ENCODE measurements at regions not wholly inside any gene's neighbourhood (a gene's known extent, or its start where the extent isn't known, plus 50 kb on each side); places are given as distances from the start of the nearest gene placed in this dataset.

DNA sequence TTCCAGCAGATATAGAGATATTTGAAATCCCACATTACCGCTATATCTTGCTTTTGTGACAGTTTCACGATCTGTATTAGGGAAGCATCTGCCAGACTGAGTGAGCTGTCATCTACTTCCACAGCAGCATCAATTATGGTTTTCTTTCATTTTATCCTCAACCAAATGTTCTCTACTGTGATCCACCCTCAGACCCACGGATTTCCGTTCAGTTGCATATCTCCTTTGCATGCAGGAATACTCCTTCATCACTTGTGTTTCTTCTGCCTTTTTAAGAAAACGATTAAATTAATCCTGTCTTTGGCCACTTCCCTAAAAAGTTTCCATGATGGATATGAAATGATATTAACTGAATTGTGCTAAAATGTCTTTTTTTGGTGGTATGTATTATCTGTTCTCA lies 262.1 kb upstream of the ADGRB3 start:
- no peak for DNase-seq

DNA sequence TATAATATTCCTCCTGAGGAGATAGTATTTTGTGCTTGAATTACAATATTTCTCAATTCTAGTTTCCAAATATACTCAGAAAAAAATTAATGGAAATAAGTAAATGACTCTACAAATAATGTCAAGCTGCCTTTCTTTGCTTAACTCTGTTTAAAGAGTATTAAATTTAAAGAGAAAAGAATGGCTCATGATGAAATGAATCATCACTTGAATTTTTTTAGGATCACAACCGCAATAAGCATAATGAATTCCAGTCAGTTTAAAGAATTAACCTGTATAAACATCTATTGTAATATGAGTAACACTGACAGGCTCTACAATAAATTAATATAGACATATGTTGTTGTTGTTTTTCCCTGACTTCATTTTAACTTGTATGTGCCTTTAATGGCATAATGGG lies 266.2 kb upstream of the ADGRB3 start:
- DNase-seq: no peak

DNA sequence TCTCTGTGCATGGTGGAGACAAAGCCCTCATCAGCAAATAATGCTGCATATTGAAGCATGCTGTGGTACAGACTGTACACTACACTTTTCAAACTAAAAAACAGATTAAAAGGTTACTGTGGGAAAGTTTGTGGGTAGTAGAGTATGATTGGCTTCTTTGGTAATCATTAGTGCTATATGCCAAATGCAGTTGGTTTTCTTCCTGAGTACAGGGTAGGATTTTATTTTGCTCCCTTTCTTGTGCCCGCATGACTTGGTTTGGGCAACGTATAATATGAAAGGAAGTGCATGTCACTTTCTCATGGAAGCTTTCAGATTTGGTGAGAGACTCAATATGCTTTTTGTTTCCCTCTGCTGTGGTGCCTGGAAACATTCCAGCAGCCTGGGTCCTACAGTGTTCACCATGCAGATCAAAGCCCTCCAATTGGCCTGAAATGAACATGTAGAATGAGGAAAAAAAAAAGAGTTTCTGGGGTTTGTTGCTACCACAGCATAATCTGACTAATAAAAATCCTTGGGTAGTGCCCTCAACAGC lies 270.7 kb upstream of the ADGRB3 start:
- DNase-seq: no peak

DNA sequence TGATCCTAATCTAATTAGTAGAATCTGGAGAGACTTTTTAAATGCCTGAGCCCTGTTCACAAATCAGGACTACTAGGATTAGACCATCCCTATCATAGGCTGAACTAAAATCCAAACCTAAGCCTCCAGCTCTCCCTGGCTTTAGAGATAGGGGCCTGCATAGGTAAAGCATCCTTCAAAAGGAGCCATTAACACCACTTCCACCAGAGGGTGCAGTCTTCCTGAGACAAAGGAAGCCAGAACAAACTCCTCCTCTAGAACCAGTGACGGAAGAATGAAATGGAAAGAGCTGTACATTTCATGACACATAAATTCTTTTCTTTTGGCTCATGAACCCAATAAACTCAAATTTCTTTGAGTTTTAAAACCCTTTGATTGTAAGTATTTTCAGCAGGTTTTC lies 291.2 kb upstream of the ADGRB3 start:
- no peak for DNase-seq

DNA sequence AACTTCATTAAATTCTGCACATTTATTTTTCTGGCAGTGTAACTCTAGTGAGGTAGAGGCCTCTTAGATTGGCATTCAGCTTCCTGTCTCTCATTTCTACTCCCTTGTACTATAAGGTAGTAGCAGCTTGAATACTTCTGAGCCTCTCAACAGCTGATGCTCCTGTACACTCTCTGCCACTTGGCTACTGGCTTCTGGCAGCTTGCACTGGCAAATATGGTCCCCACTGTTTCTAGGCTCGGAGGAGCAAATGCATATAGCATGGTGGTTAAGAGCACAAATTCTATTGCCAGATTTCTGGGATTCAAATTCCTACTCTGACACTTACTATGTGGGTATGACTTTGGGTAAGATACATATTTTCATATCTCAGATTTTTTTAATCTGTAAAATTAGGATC lies 292.8 kb upstream of the ADGRB3 start:
- no peak for DNase-seq

DNA sequence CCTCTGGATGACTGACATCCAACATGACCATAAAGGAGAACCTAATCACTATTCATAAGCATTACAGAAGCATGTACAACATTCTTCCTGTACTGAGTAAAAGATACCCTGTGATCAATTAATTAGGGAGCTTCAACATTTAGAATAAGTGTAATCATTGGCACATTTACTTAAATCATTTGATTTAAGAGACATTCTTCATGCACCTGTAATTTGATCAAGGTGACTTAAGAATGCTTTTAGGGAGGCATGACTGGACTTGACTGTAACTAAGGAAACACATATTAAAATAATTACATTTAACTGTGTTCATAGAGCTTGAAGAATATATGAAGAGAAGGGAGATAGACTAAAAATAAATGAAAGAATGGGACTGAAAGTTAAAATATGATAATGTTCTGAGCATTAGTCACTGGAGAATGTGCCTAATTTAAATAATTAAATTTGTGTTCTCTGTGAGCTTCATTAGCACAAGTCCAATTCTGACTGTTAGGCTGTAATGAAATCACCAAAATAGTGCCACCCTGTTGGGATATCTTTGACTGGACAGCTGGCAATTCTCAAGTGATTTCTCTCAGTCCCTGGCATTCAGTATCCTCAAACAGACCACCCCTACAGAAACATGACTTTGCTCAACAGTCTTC lies 295.5 kb upstream of the ADGRB3 start:
- no peak for DNase-seq

DNA sequence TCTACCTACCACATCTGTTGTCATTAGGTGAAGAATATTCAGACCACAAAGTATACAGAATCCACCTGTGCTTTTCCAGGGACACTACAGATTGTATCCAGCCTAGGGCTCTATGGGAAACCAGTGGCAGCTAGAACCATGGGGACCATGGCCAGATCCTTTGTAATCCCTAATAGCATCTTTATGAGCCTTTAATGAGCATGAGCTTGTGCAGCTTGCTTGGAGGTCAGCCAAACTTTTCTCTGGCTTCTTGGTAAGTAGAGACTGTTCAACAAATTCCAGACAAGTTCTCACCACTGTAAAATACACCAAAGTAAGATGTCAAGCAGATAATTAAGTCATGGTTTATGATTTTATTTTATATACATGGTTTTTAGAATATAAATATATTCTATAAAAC lies 301.6 kb upstream of the ADGRB3 start:
- DNase-seq: no peak

DNA sequence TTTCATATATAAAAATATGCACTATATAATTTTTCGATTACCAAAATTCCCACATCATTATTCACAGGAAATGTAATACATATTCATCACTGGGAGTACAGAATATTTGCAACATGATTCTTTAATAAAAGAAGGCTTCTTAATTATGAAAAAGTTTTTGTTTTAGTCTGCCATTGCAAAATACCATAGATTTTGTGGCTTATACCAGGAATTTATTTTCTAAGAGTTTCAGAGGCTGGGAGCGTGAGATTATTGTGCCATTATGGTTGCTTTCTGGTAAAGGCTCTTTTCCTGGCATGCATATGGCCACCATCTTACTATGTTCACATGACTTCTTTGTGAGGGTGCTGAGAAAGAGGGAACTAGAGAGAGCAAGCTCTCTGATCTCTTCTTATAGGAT lies 306.9 kb upstream of the ADGRB3 start:
- DNase-seq: no peak

DNA sequence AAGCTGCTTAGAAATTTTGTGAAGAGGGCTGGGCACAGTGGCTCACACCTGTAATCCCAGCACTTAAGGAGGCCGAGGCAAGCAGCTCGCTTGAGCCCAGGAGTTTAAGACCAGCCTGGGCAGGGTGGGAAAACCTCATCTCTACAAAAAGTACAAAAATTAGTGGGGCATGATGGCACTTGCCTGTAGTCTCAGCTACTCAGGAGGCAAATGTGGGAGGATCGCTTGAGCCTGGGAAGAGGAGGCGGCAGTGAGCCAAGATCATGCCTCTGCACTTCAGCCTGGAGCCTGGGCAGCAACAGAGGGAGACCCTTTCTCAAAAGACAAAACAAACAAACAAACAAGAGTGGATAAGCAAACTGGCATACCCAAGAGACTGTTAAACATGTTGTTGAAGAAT lies 308.3 kb upstream of the ADGRB3 start:
- no peak for DNase-seq

DNA sequence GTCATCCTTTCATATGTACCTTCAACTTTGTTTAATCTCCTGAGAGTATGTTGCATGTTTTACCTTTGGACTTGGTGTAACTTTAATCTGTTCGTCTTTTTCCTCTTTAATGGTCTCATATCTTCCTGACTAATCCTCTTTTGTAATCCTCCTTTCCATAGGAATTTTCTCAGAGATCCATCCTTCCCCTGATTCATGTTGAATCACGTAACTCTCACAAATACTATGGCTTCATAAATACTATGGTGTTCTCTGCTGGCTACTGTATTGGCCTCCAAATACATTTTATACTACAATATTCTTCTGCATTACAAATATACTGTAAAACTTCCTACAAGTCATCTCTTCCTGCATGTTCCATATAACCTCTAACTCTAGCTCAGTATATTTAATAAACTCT lies 317.7 kb upstream of the ADGRB3 start:
- no peak for DNase-seq

DNA sequence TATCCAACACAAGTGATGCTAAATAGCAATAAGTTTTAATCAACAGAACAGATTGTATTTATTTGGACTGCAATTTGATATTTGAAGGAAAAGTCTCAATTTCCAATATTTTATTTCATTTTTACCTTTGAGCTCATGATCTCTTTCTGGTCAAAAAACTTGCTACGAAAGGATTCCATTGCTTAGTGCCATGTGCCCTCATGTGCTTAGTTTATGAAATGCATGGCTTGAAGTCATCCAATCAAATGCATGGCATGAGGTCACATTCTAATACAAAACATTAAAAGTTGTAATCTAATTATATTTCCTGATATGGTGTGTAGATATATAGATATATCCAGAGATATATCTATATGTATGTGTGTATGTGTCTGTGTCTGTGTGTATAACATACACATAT lies 321.2 kb upstream of the ADGRB3 start:
- no peak for DNase-seq

DNA sequence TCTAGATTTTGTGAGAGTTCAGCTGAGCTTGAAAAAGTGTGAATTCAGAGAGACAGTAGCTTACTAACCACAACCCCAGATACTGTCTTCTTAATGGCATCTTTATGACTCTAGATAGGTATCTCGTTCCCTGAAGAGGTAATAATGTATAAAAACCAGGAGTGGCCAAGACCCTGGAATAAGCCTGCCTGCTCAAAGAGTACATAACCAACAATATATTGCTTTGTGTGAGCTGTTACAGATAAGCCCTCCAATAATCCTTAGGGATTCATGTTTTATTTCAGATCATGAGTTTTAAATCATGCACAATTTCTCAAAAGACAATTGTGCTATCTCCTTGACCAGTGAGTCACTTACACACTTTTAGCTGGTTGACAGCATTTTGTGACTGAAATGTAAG lies 327.8 kb upstream of the ADGRB3 start:
- DNase-seq: no peak

DNA sequence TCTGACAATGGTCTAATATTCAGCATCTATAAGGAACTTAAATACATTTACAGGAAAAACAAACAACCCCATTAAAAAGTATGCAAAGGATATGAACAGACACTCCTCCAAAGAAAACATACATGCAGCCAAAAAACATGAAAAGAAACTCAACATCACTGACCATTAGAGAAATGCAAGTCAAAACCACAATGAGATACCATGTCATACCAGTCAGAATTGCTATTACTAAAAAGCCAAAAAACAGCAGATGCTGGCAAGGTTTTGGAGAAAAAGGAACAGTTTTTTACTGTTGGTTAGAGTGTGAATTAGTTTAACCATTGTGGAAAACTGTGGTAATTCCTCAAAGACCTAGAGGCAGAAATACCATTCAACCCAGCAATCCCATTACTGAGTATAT lies 339.0 kb upstream of the ADGRB3 start:
- DNase-seq: no peak

DNA sequence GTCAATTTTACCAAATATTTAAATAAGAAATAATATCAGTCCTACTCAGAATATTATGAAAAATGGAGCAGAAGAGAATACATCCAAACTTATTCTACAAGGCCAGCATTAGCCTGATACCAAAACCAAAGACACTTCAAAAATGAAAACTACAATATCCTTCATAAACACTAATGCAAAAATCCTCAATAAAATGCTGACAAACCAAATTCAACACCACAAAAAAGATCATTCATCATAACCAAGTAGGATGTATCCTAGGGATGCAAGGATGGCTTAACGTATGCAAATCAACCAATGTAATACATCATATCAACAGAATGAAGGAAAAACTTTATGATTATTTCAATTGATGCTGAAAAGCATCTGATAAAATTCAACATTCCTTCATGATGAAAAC lies 352.4 kb upstream of the ADGRB3 start:
- DNase-seq: no peak

DNA sequence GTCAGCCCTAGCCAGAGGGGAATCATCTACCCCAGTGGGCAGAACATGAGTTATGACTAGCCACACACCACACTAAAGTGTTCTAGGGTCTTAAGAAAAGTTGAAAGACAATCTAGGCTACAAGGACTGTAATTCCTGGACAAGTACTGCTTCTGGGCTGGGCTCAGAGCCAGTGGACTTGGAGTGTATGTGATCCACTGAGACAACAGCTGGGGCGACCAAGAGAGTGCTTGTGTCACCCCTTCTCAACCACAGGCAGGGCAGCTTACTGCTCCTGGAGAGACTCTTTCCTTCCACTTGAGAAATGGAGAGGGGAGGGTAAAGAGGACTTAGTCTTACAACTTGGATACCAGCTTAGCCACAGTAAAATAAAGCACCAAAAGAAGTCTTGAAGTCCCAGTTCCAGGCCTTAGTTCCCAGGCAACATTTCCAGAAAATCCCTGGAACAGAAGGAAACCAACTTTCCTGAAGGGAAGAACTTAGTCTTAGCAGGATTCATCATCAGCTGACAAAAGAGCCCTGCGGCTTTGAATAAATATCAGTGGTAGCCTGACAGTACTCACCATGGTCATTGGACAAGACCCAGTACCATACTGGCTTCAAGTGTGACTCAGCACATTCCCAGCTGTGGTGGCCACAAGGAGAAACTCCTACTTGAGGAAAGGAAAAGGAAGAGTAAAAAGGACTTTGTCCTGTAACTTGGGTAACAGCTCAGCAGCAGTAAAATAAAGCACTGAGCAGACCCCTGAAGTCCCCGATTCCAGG lies 355.1 kb upstream of the ADGRB3 start:
- DNase-seq: no peak

DNA sequence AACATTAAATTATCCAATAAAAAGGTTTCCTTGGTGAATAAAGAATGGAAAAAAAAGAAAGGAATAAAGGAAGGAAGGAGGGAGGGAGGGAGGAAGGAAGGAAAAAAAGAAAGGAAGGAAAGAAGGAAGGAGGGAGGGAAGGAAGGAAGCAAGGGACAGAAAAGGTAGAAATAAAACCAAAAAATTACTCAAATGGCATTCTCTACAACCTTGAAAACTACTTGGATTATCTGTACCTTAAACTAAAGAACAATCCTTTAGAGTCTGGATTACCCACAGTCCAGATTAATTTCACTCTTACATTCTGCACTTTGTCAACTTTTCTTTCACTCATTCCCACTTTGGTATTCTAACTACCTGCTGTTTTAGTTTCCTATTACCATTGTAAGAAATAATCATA lies 361.8 kb upstream of the ADGRB3 start:
- DNase-seq: no peak

DNA sequence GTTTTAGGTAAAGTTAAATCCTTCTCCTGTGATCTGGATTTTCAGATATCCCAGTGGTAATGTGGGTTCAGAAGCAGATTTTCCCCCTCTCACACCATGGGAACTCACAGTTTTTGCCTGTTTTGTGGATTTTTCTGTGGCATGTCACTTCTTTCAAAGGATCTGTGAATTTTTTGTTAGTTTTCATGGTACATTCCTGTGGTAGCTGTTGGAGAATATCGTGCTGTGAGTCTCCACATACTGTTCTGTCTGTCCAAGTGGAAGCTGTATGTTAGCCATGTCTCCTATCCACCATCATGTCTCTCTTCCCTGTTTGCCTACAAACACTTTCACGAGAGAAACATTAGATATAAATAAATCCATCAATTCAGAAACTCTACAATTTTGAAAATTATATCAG lies 378.7 kb upstream of the ADGRB3 start:
- DNase-seq: no peak

DNA sequence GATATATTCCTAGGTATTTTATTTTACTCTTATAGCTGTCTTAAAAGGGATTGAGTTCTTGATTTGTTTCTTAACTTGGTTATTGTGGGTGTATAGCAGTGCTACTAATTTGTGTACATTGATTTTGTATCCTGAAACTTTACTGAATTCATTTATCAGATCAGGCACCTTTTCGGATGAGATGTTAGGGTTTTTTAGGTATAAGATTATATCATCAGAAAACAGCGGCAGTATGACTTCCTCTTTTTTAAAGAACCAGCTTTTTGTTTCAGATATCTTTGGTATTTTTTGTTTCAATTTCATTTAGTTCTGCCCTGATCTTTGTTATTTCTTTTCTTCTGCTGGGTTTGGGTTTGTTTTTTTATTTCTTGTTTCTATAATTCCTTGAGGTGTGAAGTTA lies 382.4 kb upstream of the ADGRB3 start:
- DNase-seq: no peak

DNA sequence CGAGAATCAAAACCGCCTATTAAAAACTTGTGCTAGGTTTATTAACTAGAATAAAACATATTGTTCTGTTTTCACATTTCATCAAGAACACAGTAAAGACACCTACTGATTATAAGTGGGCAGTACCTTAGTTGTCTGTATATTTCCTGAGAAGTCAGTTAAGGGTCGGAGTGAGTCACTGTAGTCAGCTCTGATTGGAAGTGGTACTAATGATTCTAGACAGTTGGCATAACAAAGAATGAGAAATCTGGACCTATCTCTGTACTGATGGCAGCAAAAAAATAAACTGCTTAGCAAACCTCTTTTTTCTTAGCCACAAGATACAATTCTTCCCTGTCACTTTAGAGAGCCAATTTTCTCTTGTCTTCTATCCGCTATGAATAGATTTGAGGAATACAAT lies 387.3 kb upstream of the ADGRB3 start:
- no peak for DNase-seq

DNA sequence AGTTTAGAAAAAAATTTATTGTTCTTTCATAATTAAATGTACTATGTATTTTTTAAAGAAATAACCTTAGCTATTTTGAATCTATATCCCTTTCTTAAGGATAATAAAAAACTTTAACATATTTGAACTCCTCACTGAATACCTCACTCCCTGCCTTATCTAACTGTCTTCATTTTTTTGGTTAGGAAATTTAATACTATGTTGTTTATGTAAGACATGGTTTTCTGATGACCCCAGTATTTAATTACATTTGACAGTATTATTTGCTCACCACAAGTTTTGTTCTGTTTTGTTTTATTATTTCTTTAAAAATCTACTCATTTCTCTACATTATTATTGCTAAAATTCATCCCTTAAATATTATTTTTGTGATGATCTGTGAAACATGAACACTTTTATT lies 394.4 kb upstream of the ADGRB3 start:
- no peak for DNase-seq

DNA sequence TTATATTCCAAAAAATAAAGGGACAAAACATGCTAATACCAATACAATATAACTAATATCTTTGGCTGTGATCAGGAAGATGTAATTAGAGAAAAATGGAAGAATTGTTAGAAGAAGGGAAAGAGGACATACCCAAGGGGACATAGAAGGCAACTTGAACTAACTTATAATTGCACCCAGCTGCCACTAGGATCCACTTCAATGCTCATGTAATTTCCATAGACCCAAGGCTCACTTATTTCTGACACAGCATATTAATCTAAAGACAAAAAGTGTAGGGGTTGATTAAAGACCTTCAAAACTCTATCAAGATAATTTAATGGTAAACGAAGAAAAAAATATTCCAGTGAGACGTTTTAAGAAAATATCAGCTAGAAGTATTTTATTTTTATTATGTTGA lies 396.0 kb upstream of the ADGRB3 start:
- DNase-seq: no peak

DNA sequence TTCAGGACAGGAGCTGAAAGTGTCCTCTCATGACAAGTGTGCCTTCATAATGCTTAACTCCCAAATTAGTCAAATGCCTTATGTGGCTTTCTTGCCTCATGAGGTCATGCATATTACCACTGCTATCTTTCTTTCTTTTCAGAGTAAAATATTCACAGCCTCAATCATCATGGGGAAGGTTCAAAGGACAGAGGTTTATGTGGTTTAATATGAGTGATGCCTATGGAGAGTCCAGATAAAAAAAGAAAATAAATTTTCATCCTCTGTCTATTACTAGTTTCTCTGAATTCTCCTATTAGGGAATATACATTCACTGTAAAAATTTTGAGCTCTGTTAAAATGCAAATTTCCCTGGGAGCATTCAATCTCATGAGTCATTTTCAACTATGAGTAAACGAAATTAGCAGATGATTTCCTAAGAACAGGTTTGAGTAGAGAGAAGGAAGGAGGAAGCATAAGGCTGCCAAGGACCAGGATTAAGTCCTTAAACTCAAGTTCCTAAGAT lies 396.9 kb upstream of the ADGRB3 start:
- DNase-seq: peak; percentile 6

DNA sequence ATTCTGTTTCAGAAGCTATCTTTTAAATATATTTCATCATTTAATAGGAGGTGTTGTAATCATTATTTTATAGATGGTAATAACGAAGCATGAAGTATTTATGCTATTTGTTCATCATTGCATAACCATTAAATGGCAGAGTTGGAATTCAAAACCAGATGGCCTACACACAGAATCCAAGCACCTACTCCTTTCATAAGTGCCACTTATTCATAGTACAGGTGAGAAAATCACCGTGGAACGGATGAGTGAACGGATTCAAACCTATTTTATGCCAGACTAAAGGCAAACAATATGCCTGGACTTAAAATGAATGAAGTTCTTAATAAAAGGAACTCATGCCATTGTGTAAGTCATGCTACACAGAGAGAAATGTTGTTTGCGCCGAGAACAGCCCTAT lies 397.9 kb upstream of the ADGRB3 start:
- no peak for DNase-seq

DNA sequence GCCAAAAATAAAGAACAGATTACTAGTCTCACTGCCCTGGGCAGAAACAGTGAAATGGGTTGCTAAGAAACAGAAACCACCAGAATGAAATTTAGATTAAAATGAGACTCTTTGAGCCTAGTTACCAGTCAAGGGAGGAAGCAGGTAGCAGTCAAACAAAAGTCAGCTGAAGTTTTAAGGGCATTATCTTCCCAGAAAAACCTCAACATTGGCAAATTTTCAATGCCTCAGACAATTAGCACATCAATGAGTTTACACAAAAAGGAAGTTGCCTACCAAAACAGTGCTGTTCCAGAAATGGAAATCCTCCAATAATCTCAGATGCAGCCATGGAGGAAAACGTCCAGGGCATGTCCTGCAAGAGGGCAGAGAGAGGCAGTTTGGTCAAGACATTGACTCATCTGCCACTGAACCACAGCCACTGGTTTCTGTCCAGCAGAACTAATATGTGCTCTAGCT lies 399.7 kb upstream of the ADGRB3 start:
- no peak for DNase-seq

DNA sequence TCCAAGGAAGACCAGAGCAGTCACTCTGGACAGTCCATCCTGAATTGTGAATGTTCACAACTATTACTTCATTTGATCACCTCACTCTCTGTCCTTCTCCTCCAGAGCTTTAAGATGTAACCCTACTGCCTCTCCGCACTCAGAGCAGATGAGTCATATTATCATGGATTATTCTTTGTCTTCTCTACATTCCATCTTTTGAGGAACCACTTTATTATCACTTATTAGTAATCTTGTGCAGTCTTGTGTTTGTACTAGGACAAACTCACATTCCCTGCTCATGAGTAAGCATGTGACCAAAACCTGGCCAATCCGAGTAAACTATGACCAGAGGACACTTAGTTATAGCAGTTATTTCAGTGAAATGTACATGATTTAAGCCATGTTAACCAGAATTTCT lies 401.5 kb upstream of the ADGRB3 start:
- DNase-seq: no peak
